HL-60 (cell line): ENCODE measurements at regions not wholly inside any gene's neighbourhood (a gene's known extent, or its start where the extent isn't known, plus 50 kb on each side); places are given as distances from the start of the nearest gene placed in this dataset.

Experiments
- DNase-seq, 2 experiments: peaks; one replicate each; pipeline ENCODE4 v3.0.0-alpha.2; 2010 to 2020; ENCODE audit warnings: low read depth in 1 of 2, low spot score in 1 of 2
- H3K27ac ChIP-seq: fragments of 250-450 bp; sonication (Bioruptor Pico); replicated peaks from 2 replicates; pipeline ENCODE4 v1.5.1; 2020; ENCODE audit warnings: mild to moderate bottlenecking, moderate library complexity
- H3K27me3 ChIP-seq: fragments of 250-450 bp; sonication (Bioruptor Pico); 2 replicates; pipeline ENCODE4 v1.5.1; 2021; ENCODE audit warnings: mild to moderate bottlenecking, moderate library complexity; ENCODE audit not compliant: insufficient read depth, poor library complexity, severe bottlenecking
- H3K4me3 ChIP-seq: replicated peaks from 2 replicates; pipeline ENCODE4 v1.5.1; 2011; ENCODE audit warnings: mild to moderate bottlenecking, control low read depth, low read length; ENCODE audit not compliant: insufficient read depth
- CTCF ChIP-seq: IDR thresholded peaks from one replicate; pipeline ENCODE4 v1.5.1; 2011; ENCODE audit warnings: low read length, control low read depth, inconsistent platforms; ENCODE audit not compliant: insufficient read depth
- GABPA ChIP-seq: IDR thresholded peaks from 2 replicates; pipeline ENCODE4 v1.6.1; 2012; ENCODE audit warnings: low read depth
- POLR2AphosphoS5 ChIP-seq: IDR thresholded peaks from 2 replicates; pipeline ENCODE4 v1.6.1; 2012; ENCODE audit warnings: low read depth
- REST ChIP-seq: IDR thresholded peaks from 2 replicates; pipeline ENCODE4 v1.6.1; 2012; ENCODE audit warnings: low read depth; ENCODE audit not compliant: insufficient replicate concordance
- SPI1 ChIP-seq: IDR thresholded peaks from 2 replicates; pipeline ENCODE4 v1.6.1; 2012; ENCODE audit warnings: low read depth, mild to moderate bottlenecking, borderline replicate concordance

DNA sequence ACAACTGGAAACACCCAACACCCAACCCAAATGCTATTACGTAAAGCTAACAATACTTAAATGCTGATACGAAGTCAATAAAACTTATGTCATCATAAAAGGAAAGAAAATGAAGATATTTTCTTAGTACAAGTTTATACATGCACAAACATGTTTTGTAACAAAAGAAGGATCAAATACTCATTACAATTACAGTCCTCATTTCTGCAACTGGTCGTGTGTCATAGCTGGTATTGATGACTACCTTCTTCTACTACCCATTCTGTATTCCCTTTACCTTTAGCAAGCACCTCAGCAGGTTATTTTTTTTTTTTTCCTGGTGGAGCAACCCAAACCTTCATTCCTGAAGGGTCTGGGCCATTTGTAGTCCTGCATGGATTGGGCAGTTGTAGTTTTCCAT is 1298.5 kb downstream of the SUCLG1 start:
- no peak for TF ChIP-seq POLR2AphosphoS5
- no peak for TF ChIP-seq GABPA
- TF ChIP-seq REST: no peak
- no peak for TF ChIP-seq CTCF
- no peak for TF ChIP-seq SPI1
- no peak for DNase-seq
- H3K4me3 ChIP-seq: no peak overlapping the region
- no peak overlapping the region for H3K27ac ChIP-seq
- H3K27me3 ChIP-seq: no peaks in the 10 kb centered on the region

GRCh38 chr2:83155826-83156225 is 1303.3 kb downstream of the SUCLG1 start:
- DNase-seq: no peak
- no peak overlapping the region for H3K4me3 ChIP-seq
- no peaks in the 10 kb centered on the region for H3K27me3 ChIP-seq
- H3K27ac ChIP-seq: no peak overlapping the region
- TF ChIP-seq REST (no peak), SPI1 (no peak), POLR2AphosphoS5 (no peak), GABPA (no peak), CTCF (no peak)

DNA sequence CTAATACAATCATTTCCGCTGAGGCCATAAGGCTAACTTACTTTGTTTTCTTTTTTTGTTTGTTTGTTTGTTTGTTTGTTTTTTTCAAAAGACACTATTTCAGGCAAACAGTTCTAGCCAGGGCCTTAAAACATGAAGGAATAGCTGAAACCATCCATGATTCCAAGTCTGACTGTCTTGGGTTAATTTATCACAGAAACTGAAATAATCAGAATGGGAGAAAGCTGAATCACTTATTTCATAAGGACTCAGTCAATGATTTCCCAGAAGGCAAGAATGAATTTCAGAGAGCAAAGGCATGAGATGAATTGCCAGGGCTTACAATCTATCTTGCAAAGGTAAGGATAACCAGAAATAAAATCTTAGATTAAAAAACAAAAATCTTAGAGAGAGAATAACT is 1315.1 kb downstream of the SUCLG1 start:
- Histone ChIP-seq H3K4me3 (no peak overlapping the region), H3K27ac (no peak overlapping the region), H3K27me3 (no peaks in the 10 kb centered on the region)
- TF ChIP-seq GABPA: no peak
- no peak for TF ChIP-seq CTCF
- TF ChIP-seq REST: no peak
- TF ChIP-seq POLR2AphosphoS5: no peak
- TF ChIP-seq SPI1: no peak
- no peak for DNase-seq
